Astrocyte of the cerebellum (primary cell): ENCODE measurements at regions not wholly inside any gene's neighbourhood (a gene's known extent, or its start where the extent isn't known, plus 50 kb on each side); places are given as distances from the start of the nearest gene placed in this dataset.

Source experiments
- DNase-seq: peaks from one replicate; pipeline ENCODE4 v3.0.0-alpha.2; 2011; ENCODE audit warnings: low read depth
- H3K4me3 ChIP-seq: 2 replicates; pipeline ENCODE4 v1.5.1; 2011; ENCODE audit warnings: mild to moderate bottlenecking, low read depth, low read length, moderate library complexity
- CTCF ChIP-seq: IDR thresholded peaks from 2 replicates; pipeline ENCODE4 v1.5.1; 2012; ENCODE audit warnings: low read length, low read depth, moderate library complexity, mild to moderate bottlenecking; ENCODE audit errors: missing control alignments
- in situ Hi-C: cut with HindIII; loops from 2 replicates; pipeline ENCODE4 v1.10.0; 2017; ENCODE audit warnings: low sequenced_read_pairs

- no peak for DNase-seq
- TF ChIP-seq CTCF, result no peak
- no peak overlapping the region for H3K4me3 ChIP-seq
- in situ Hi-C loops, result no loop called here
Measured at GRCh38 chr5:135709208-135709575, 125.3 kb upstream of the SLC25A48 start.

- DNase-seq, result no peak
- no peak for TF ChIP-seq CTCF
- in situ Hi-C loops, result no loop called here
- H3K4me3 ChIP-seq, result no peak overlapping the region
Measured at GRCh38 chr5:135708481-135709207, 125.8 kb upstream of the SLC25A48 start.

- H3K4me3 ChIP-seq, result no peak overlapping the region
- no peak for TF ChIP-seq CTCF
- in situ Hi-C loops, result no loop called here
Measured at GRCh38 chr5:135707302-135707701, 127.2 kb upstream of the SLC25A48 start.

GRCh38 chr5:135706893-135707292 lies 127.6 kb upstream of the SLC25A48 start:
- H3K4me3 ChIP-seq, result no peak overlapping the region
- TF ChIP-seq CTCF, result no peak
- no peak for DNase-seq
- in situ Hi-C loops, result no loop called here

More at GRCh38 chr5:135707302-135707701, 127.2 kb upstream of the SLC25A48 start:
- DNase-seq, result no peak

GRCh38 chr5:135706474-135706873 lies 127.7 kb upstream of the CXCL14 start:
- no peak for TF ChIP-seq CTCF
- in situ Hi-C loops, result no loop called here
- no peak for DNase-seq
- no peak overlapping the region for H3K4me3 ChIP-seq

- in situ Hi-C loops, result no loop called here
- no peak overlapping the region for H3K4me3 ChIP-seq
- TF ChIP-seq CTCF, result no peak
- DNase-seq, result no peak
Measured at GRCh38 chr5:135705941-135706466, 127.2 kb upstream of the CXCL14 start.
